BLaER1 treated with 17β-estradiol and CSF1 and Interleukin-3, amounts not matched to agents 10 nM and 100 nM (cell line): ENCODE measurements at regions not wholly inside any gene's neighbourhood (a gene's known extent, or its start where the extent isn't known, plus 50 kb on each side); places are given as distances from the start of the nearest gene placed in this dataset.

ENCODE experiments used
- H3K27ac ChIP-seq, 11 experiments: shearing (Covaris generic); formaldehyde crosslinking; 2 replicates each; pipeline ENCODE4 v1.8.1; 2022
- H3K27me3 ChIP-seq, 11 experiments: shearing (Covaris generic); formaldehyde crosslinking; 2 replicates each; pipeline ENCODE4 v1.8.1; 2022
- H3K36me3 ChIP-seq, 11 experiments: shearing (Covaris generic); formaldehyde crosslinking; 2 replicates each; pipeline ENCODE4 v1.8.1; 2022
- H3K4me1 ChIP-seq, 10 experiments: shearing (Covaris generic); formaldehyde crosslinking; 2 replicates each; pipeline ENCODE4 v1.8.1; 2022
- H3K4me2 ChIP-seq, 11 experiments: shearing (Covaris generic); formaldehyde crosslinking; 2 replicates each; pipeline ENCODE4 v1.8.1; 2022
- H3K4me3 ChIP-seq, 10 experiments: shearing (Covaris generic); formaldehyde crosslinking; 2 replicates each; pipeline ENCODE4 v1.8.1; 2022
- H3K9ac ChIP-seq, 11 experiments: shearing (Covaris generic); formaldehyde crosslinking; 2 replicates each; pipeline ENCODE4 v1.8.1; 2022
- H3K9me3 ChIP-seq, 11 experiments: shearing (Covaris generic); formaldehyde crosslinking; replicated peaks in 1 of 11; 2 replicates each; pipeline ENCODE4 v1.8.1; 2022
- H4K20me1 ChIP-seq, 11 experiments: shearing (Covaris generic); formaldehyde crosslinking; 2 replicates each; pipeline ENCODE4 v1.8.1; 2022
- Cebpa-rat ChIP-seq, 11 experiments: shearing (Covaris generic); IDR thresholded peaks; 2 replicates each; pipeline ENCODE4 v1.8.1; 2022

GRCh38 chr20:19826179-19826914, 68.3 kb downstream of the RIN2 start:
- H3K27ac ChIP-seq = 0 out of 22 replicates have a peak overlapping the region, but pooled peaks of 1 of the 11 experiments have one; percentile 76
- peaks cover 54 to 86% (median 65%) of the 10 kb centered on the region in 10 experiments for H3K4me1 ChIP-seq
- H3K36me3 ChIP-seq = no peaks in the 10 kb centered on the region
- no peak overlapping the region for H3K9ac ChIP-seq
- H3K27me3 ChIP-seq = no peaks in the 10 kb centered on the region
- H3K4me3 ChIP-seq = no peak overlapping the region
- no peak for TF ChIP-seq Cebpa-rat (IDR thresholded peaks at IDR 0.05)
- no peaks in the 10 kb centered on the region; a peak in 2 of 22 replicates for H4K20me1 ChIP-seq
- peak overlapping the region in 5 of 11 experiments; percentile 4 to 81 (median 79); a peak in 6 of 22 replicates for H3K4me2 ChIP-seq
- H3K9me3 ChIP-seq = no peaks in the 10 kb centered on the region

GRCh38 chr20:19827818-19828217, 69.8 kb downstream of the RIN2 start:
- peaks cover 0 to 7% (median 0%) of the 10 kb centered on the region in 11 experiments; a peak in 5 of 22 replicates for H3K9me3 ChIP-seq
- H3K9ac ChIP-seq = peak overlapping the region in 4 of 11 experiments; percentile 11 to 45 (median 36); a peak in 2 of 22 replicates
- TF ChIP-seq Cebpa-rat (IDR thresholded peaks at IDR 0.05) = no peak
- H3K27me3 ChIP-seq = no peaks in the 10 kb centered on the region
- no peaks in the 10 kb centered on the region; a peak in 1 of 22 replicates for H4K20me1 ChIP-seq
- peak overlapping the region in 9 of 11 experiments; percentile 10 to 78 (median 44); a peak in 12 of 22 replicates for H3K27ac ChIP-seq
- H3K36me3 ChIP-seq = no peaks in the 10 kb centered on the region; a peak in 1 of 22 replicates
- peak overlapping the region; percentile 76 to 89 (median 80); a peak in 21 of 22 replicates for H3K4me2 ChIP-seq
- H3K4me1 ChIP-seq = peaks cover 55 to 82% (median 68%) of the 10 kb centered on the region in 10 experiments
- H3K4me3 ChIP-seq = no peak overlapping the region

GRCh38 chr20:19828232-19828631, 70.2 kb downstream of the RIN2 start:
- peak overlapping the region; percentile 76 to 89 (median 80) for H3K4me2 ChIP-seq
- peak overlapping the region in 3 of 11 experiments; percentile 11 to 62 (median 40); a peak in 2 of 22 replicates for H3K9ac ChIP-seq
- TF ChIP-seq Cebpa-rat (IDR thresholded peaks at IDR 0.05) = 0 out of 22 replicates have a peak, but pooled peaks of 1 of the 11 experiments have one; percentile 12
- H3K4me1 ChIP-seq = peaks cover 60 to 83% (median 72%) of the 10 kb centered on the region in 10 experiments
- peak overlapping the region in 7 of 11 experiments; percentile 10 to 78 (median 71); a peak in 10 of 22 replicates for H3K27ac ChIP-seq
- H3K4me3 ChIP-seq = no peak overlapping the region
- peaks cover 0 to 10% (median 0%) of the 10 kb centered on the region in 11 experiments; a peak in 6 of 22 replicates for H3K9me3 ChIP-seq
- no peaks in the 10 kb centered on the region; a peak in 1 of 22 replicates for H4K20me1 ChIP-seq
- no peaks in the 10 kb centered on the region for H3K27me3 ChIP-seq
- H3K36me3 ChIP-seq = no peaks in the 10 kb centered on the region; a peak in 1 of 22 replicates

GRCh38 chr20:19830211-19830785, 72.2 kb downstream of the RIN2 start:
- peaks cover 0 to 15% (median 0%) of the 10 kb centered on the region in 11 experiments; a peak in 7 of 22 replicates for H3K9me3 ChIP-seq
- H3K27ac ChIP-seq = peak overlapping the region in 3 of 11 experiments; percentile 24 to 78 (median 76); a peak in 4 of 22 replicates
- H4K20me1 ChIP-seq = no peaks in the 10 kb centered on the region; a peak in 1 of 22 replicates
- H3K9ac ChIP-seq = no peak overlapping the region
- H3K4me3 ChIP-seq = no peak overlapping the region
- peak overlapping the region in 3 of 11 experiments; percentile 11 to 80 (median 79); a peak in 2 of 22 replicates for H3K4me2 ChIP-seq
- TF ChIP-seq Cebpa-rat (IDR thresholded peaks at IDR 0.05) = no peak
- no peaks in the 10 kb centered on the region; a peak in 1 of 22 replicates for H3K36me3 ChIP-seq
- no peaks in the 10 kb centered on the region for H3K27me3 ChIP-seq
- H3K4me1 ChIP-seq = peaks cover 48 to 74% (median 60%) of the 10 kb centered on the region in 10 experiments

GRCh38 chr20:19832875-19833274, 74.8 kb downstream of the RIN2 start:
- Histone ChIP-seq H3K27ac (peak overlapping the region in 2 of 11 experiments; percentile 32 to 52; a peak in 3 of 22 replicates), H3K27me3 (no peaks in the 10 kb centered on the region), H3K9me3 (peaks cover 0 to 15% (median 0%) of the 10 kb centered on the region in 11 experiments; a peak in 7 of 22 replicates), H3K9ac (no peak overlapping the region; a peak in 1 of 22 replicates), H4K20me1 (no peaks in the 10 kb centered on the region; a peak in 1 of 22 replicates), H3K4me1 (peaks cover 32 to 52% (median 39%) of the 10 kb centered on the region in 10 experiments), H3K36me3 (no peaks in the 10 kb centered on the region; a peak in 1 of 22 replicates), H3K4me3 (no peak overlapping the region), H3K4me2 (peak overlapping the region; percentile 62 to 79 (median 67))
- TF ChIP-seq Cebpa-rat (IDR thresholded peaks at IDR 0.05) = no peak

GRCh38 chr20:19833395-19833794, 75.3 kb downstream of the RIN2 start:
- Histone ChIP-seq H3K27me3 (no peaks in the 10 kb centered on the region), H3K4me2 (peak overlapping the region in 6 of 11 experiments; percentile 12 to 79 (median 72); a peak in 7 of 22 replicates), H3K36me3 (peaks cover 0 to under 1% (median 0%) of the 10 kb centered on the region in 11 experiments; a peak in 1 of 22 replicates), H4K20me1 (no peaks in the 10 kb centered on the region; a peak in 1 of 22 replicates), H3K4me3 (no peak overlapping the region), H3K4me1 (peaks cover 28 to 48% (median 33%) of the 10 kb centered on the region in 10 experiments), H3K9me3 (peaks cover 0 to 15% (median 0%) of the 10 kb centered on the region in 11 experiments; a peak in 7 of 22 replicates), H3K27ac (no peak overlapping the region), H3K9ac (no peak overlapping the region)
- TF ChIP-seq Cebpa-rat (IDR thresholded peaks at IDR 0.05) = no peak

GRCh38 chr20:19834287-19834686, 76.2 kb downstream of the RIN2 start:
- H3K36me3 ChIP-seq = peaks cover 0 to 9% (median 0%) of the 10 kb centered on the region in 11 experiments; a peak in 3 of 22 replicates
- no peak for TF ChIP-seq Cebpa-rat (IDR thresholded peaks at IDR 0.05)
- 0 out of 22 replicates have a peak overlapping the region, but pooled peaks of 2 of the 11 experiments have one; percentile 13 to 15 for H3K4me2 ChIP-seq
- H3K9me3 ChIP-seq = peaks cover 0 to 15% (median 0%) of the 10 kb centered on the region in 11 experiments; a peak in 7 of 22 replicates
- H3K27ac ChIP-seq = no peak overlapping the region
- H3K9ac ChIP-seq = no peak overlapping the region
- no peak overlapping the region for H3K4me3 ChIP-seq
- H3K27me3 ChIP-seq = no peaks in the 10 kb centered on the region
- H4K20me1 ChIP-seq = no peaks in the 10 kb centered on the region
- H3K4me1 ChIP-seq = peaks cover 19 to 39% (median 25%) of the 10 kb centered on the region in 10 experiments

GRCh38 chr20:19834783-19835182, 76.7 kb downstream of the RIN2 start:
- no peak overlapping the region for H3K9ac ChIP-seq
- no peak for TF ChIP-seq Cebpa-rat (IDR thresholded peaks at IDR 0.05)
- H3K4me3 ChIP-seq = no peak overlapping the region
- no peak overlapping the region for H3K27ac ChIP-seq
- H4K20me1 ChIP-seq = no peaks in the 10 kb centered on the region
- H3K9me3 ChIP-seq = peaks cover 0 to 15% (median 0%) of the 10 kb centered on the region in 11 experiments; a peak in 7 of 22 replicates
- H3K27me3 ChIP-seq = no peaks in the 10 kb centered on the region
- H3K4me1 ChIP-seq = peaks cover 14 to 34% (median 20%) of the 10 kb centered on the region in 10 experiments
- H3K36me3 ChIP-seq = peaks cover 0 to 13% (median 0%) of the 10 kb centered on the region in 11 experiments; a peak in 3 of 22 replicates
- peak overlapping the region in 4 of 11 experiments; percentile 13 to 42 (median 16); a peak in 2 of 22 replicates for H3K4me2 ChIP-seq
